Panc1 (cell line): ENCODE measurements at regions not wholly inside any gene's neighbourhood (a gene's known extent, or its start where the extent isn't known, plus 50 kb on each side); places are given as distances from the start of the nearest gene placed in this dataset.
"Not testable (repeated sequence)": the region's sequence is repeated elsewhere in the genome, so short reads cannot be mapped to it uniquely, and the experiment has no call there.

Source experiments
- ATAC-seq: fragments of 200-7000 bp; cut with Tn5 transposase; 2 replicates; pipeline ENCODE4 v1.9.1; 2020; ENCODE audit warnings: mild to moderate bottlenecking, moderate library complexity
- BruUV-seq: library from RNA; stranded (reverse); fragments of 400-500 nt; replicated peaks from 2 replicates; lab custom pipeline; 2021; lab: Mats Ljungman, UMichigan
- CTCF ChIA-PET: fragments of 300-600 bp; sonication (Branson Sonifier 250); formaldehyde crosslinking; loops from one replicate; lab custom pipeline; 2022; ENCODE audit warnings: antibody characterized with exemption; lab: Charles Lee
- POLR2A ChIA-PET: fragments of 300-600 bp; sonication (Branson Sonifier 250); formaldehyde crosslinking; loops from one replicate; lab custom pipeline; 2022; ENCODE audit warnings: antibody characterized with exemption; lab: Charles Lee
- DNase-seq: peaks from one replicate; pipeline ENCODE4 v3.0.0-alpha.2; 2010; ENCODE audit warnings: low read depth, low spot score
- H3K27ac ChIP-seq: 2 replicates; pipeline ENCODE4 v1.5.1; 2011; ENCODE audit warnings: mild to moderate bottlenecking, low read length, inconsistent platforms
- H3K27me3 ChIP-seq: fragments of 200-500 bp; sonication (Bioruptor generic); 2 replicates; pipeline ENCODE4 v1.6.0; 2014; ENCODE audit warnings: low read length, inconsistent platforms; ENCODE audit not compliant: control insufficient read depth, insufficient read depth
- H3K36me3 ChIP-seq: fragments of 200-500 bp; sonication (Bioruptor generic); 2 replicates; pipeline ENCODE4 v1.5.1; 2014; ENCODE audit warnings: inconsistent platforms, mild to moderate bottlenecking, low read length, moderate library complexity; ENCODE audit not compliant: control insufficient read depth, insufficient read depth
- H3K4me1 ChIP-seq: 2 replicates; pipeline ENCODE4 v1.5.1; 2011; ENCODE audit warnings: inconsistent platforms, mild to moderate bottlenecking, low read length, moderate library complexity; ENCODE audit not compliant: control insufficient read depth, insufficient read depth
- H3K4me3 ChIP-seq, 2 experiments: 2 replicates each; pipeline ENCODE4 v1.5.1; 2011 to 2012; ENCODE audit warnings: low read depth in 2 of 2, low read length in 2 of 2, mild to moderate bottlenecking in 2 of 2, inconsistent platforms in 1 of 2, moderate library complexity in 1 of 2
- H3K9me3 ChIP-seq: fragments of 200-500 bp; sonication (Bioruptor generic); 2 replicates; pipeline ENCODE4 v1.5.1; 2014; ENCODE audit warnings: low read depth, mild to moderate bottlenecking, inconsistent platforms, low read length, moderate library complexity; ENCODE audit not compliant: control insufficient read depth, insufficient read depth
- POLR2AphosphoS5 ChIP-seq: IDR thresholded peaks from 2 replicates; pipeline ENCODE4 v1.6.1; 2012; ENCODE audit warnings: mild to moderate bottlenecking, low read depth, low read length, moderate library complexity
- REST ChIP-seq, 2 experiments: IDR thresholded peaks; 2 replicates each; pipeline ENCODE4 v1.6.1; 2011 to 2012; ENCODE audit warnings: low read depth in 2 of 2, control low read depth in 1 of 2, low read length in 1 of 2, mild to moderate bottlenecking in 1 of 2, moderate library complexity in 1 of 2; ENCODE audit not compliant: insufficient read depth in 1 of 2
- SIN3A ChIP-seq: IDR thresholded peaks from 2 replicates; pipeline ENCODE4 v1.6.1; 2012; ENCODE audit warnings: low read depth, mild to moderate bottlenecking, low read length, moderate library complexity, borderline replicate concordance; ENCODE audit not compliant: insufficient read depth
- TCF7L2 ChIP-seq: IDR thresholded peaks from 2 replicates; pipeline ENCODE4 v1.6.1; 2011; ENCODE audit warnings: mild to moderate bottlenecking, low read depth, low read length, inconsistent platforms
- in situ Hi-C: cut with HindIII; loops from 2 replicates; pipeline ENCODE4 v1.10.0; 2016; ENCODE audit warnings: low sequenced_read_pairs, low pct_unique_long_range_greater_than_20kb
- intact Hi-C: fragments of 100-400 bp; cut with micrococcal nuclease; formaldehyde crosslinking; loops from one replicate; pipeline ENCODE4 v1.10.0; 2022; ENCODE audit not compliant: unreplicated experiment
- TF ChIP-seq, protein P1 (sequence below): fragments of 450-650 bp; IDR thresholded peaks from 2 replicates; pipeline ENCODE4 v1.5.1; 2017; ENCODE audit warnings: mild to moderate bottlenecking

GRCh38 chr6:72466471-72466870 lies 155.4 kb upstream of the KCNQ5 start:
- Histone ChIP-seq H3K4me3 (no peak overlapping the region), H3K27me3 (no peaks in the 10 kb centered on the region), H3K9me3 (no peaks in the 10 kb centered on the region), H3K36me3 (no peaks in the 10 kb centered on the region), H3K4me1 (no peaks in the 10 kb centered on the region), H3K27ac (no peak overlapping the region)
- in situ Hi-C loops (no loop called here), intact Hi-C loops (no loop called here)
- CTCF ChIA-PET = no interaction called here
- POLR2A ChIA-PET = no interaction called here
- TF ChIP-seq, protein P1, sequence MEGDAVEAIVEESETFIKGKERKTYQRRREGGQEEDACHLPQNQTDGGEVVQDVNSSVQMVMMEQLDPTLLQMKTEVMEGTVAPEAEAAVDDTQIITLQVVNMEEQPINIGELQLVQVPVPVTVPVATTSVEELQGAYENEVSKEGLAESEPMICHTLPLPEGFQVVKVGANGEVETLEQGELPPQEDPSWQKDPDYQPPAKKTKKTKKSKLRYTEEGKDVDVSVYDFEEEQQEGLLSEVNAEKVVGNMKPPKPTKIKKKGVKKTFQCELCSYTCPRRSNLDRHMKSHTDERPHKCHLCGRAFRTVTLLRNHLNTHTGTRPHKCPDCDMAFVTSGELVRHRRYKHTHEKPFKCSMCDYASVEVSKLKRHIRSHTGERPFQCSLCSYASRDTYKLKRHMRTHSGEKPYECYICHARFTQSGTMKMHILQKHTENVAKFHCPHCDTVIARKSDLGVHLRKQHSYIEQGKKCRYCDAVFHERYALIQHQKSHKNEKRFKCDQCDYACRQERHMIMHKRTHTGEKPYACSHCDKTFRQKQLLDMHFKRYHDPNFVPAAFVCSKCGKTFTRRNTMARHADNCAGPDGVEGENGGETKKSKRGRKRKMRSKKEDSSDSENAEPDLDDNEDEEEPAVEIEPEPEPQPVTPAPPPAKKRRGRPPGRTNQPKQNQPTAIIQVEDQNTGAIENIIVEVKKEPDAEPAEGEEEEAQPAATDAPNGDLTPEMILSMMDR = no peak
- TF ChIP-seq REST (IDR thresholded peaks at IDR 0.05; ENCODE audit: insufficient read depth in 1 of 2, low read depth in 2 of 2, low read length in 1 of 2) = no peak
- no peak for TF ChIP-seq TCF7L2
- TF ChIP-seq SIN3A = no peak
- DNase-seq (no peak), ATAC-seq (no peak)
- no TSS peak for BruUV-seq

DNA sequence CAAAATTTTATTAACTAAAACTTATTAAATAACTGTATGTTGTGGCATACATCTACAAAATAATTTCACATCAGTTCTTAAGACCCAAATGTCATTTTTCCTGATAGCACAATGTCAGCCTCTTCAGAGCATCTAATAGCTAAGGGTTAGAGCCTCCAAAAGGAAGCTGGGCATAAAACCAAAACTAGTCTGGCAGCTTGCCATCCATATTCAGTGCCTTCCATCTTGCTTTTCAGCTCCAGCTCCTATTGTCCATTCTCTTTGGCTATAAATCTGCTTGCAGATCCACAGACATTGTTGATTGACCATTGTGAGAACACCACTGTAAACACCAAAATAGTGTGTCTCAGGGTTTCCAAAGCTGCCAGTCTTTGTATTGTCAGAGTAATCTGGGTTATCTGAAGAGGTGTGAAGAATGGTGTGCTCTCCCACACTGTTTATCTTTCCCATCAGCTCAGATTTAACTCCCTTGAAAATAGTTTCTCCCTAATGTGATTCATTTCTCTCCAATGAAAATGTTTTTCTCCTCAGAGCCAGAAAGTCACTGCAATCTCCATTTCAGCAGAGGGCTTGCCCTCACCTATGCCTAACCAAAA lies 154.8 kb upstream of the KCNQ5 start:
- POLR2A ChIA-PET = no interaction called here
- Histone ChIP-seq H3K27me3 (no peaks in the 10 kb centered on the region), H3K4me3 (no peak overlapping the region), H3K9me3 (no peaks in the 10 kb centered on the region), H3K4me1 (no peaks in the 10 kb centered on the region), H3K27ac (no peak overlapping the region), H3K36me3 (no peaks in the 10 kb centered on the region)
- in situ Hi-C loops = no loop called here
- BruUV-seq = no TSS peak
- intact Hi-C loops = no loop called here
- CTCF ChIA-PET = no interaction called here
- DNase-seq = no peak
- no peak for TF ChIP-seq POLR2AphosphoS5
- no peak for TF ChIP-seq TCF7L2
- no peak for TF ChIP-seq REST (IDR thresholded peaks at IDR 0.05; ENCODE audit: insufficient read depth in 1 of 2, low read depth in 2 of 2, low read length in 1 of 2)
- no peak for TF ChIP-seq SIN3A
- TF ChIP-seq, protein P1 = no peak
- no peak for ATAC-seq

DNA sequence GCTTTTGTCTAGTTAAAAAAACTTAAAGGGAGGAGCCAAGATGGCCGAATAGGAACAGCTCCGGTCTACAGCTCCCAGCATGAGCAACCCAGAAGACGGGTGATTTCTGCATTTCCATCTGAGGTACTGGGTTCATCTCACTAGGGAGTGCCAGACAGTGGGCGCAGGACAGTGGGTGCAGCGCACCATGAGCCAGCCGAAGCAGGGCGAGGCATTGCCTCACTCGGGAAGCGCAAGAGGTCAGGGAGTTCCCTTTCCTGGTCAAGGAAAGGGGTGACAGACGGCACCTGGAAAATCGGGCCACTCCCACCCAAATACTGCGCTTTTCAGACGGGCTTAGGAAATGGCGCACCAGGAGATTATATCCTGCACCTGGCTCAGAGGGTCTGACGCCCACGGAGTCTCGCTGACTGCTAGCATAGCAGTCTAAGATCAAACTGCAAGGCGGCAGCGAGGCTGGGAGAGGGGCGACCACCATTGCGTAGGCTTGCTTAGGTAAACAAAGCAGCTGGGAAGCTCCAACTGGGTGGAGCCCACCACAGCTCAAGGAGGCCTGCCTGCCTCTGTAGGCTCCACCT lies 152.4 kb upstream of the KCNQ5 start:
- DNase-seq, H3K9me3 ChIP-seq, in situ Hi-C loops, H3K27ac ChIP-seq, POLR2A ChIA-PET, H3K36me3 ChIP-seq, intact Hi-C loops, H3K4me3 ChIP-seq, CTCF ChIA-PET, ATAC-seq, H3K27me3 ChIP-seq, H3K4me1 ChIP-seq, BruUV-seq: not testable (repeated sequence)
